ENCODE measurements at regions not wholly inside any gene's neighbourhood (a gene's known extent, or its start where the extent isn't known, plus 50 kb on each side); places are given as distances from the start of the nearest gene placed in this dataset.
A peak's percentile ranks its signal among the peaks of the same experiment; 100 is the strongest.

GRCh38 chr10:9009505-9009904, 955.0 kb downstream of the GATA3 start:
- H3K36me3 ChIP-seq (ENCODE audit: control insufficient read depth in 2 of 2, extremely low read depth in 1 of 2, insufficient read depth in 2 of 2, low read length in 2 of 2) = no peaks in the 10 kb centered on the region
- peak overlapping the region; percentile 38 for H2AFZ ChIP-seq (ENCODE audit: control insufficient read depth, low read length)
- dilution Hi-C loops (cut with MboI; ENCODE audit: extremely low pct_ligation_motif_present, low sequenced_read_pairs) = no loop called here
- H3K4me1 ChIP-seq (ENCODE audit: control insufficient read depth, extremely low read depth, insufficient read depth, low read length) = peaks cover 36% of the 10 kb centered on the region
- no peak overlapping the region for H3K9ac ChIP-seq (ENCODE audit: control insufficient read depth, extremely low read depth, insufficient read depth, low read length)
- H3K79me2 ChIP-seq (ENCODE audit: control insufficient read depth, insufficient read depth, low read length) = no peaks in the 10 kb centered on the region
- no peaks in the 10 kb centered on the region for H4K20me1 ChIP-seq (ENCODE audit: control insufficient read depth, extremely low read depth, insufficient read depth, low read length)
- TF ChIP-seq CTCF (optimal IDR thresholded peaks at IDR 0.05 in 1 of 3, IDR thresholded peaks at IDR 0.05 in 1 of 3, conservative IDR thresholded peaks at IDR 0.05 in 1 of 3; ENCODE audit: extremely low read depth in 1 of 3, insufficient read depth in 2 of 3, low read length in 3 of 3) (no peak), EZH2 (IDR thresholded peaks at IDR 0.05; ENCODE audit: low read length) (no peak)
- no peaks in the 10 kb centered on the region for H3K9me3 ChIP-seq (ENCODE audit: control insufficient read depth, low read depth, low read length)
- no peak overlapping the region for H3K4me2 ChIP-seq (ENCODE audit: control insufficient read depth, extremely low read depth, insufficient read depth, low read depth, low read length)
- FAIRE-seq = peak; percentile 43
- H3K27ac ChIP-seq (ENCODE audit: control insufficient read depth, insufficient read depth, low read length) = peak overlapping the region; percentile 18
- no peaks in the 10 kb centered on the region for H3K27me3 ChIP-seq (ENCODE audit: control insufficient read depth, extremely low read depth, insufficient read depth, low read length)
- H3K4me3 ChIP-seq (ENCODE audit: control insufficient read depth in 2 of 3, extremely low read depth in 1 of 3, insufficient read depth in 2 of 3, low read depth in 1 of 3, low read length in 3 of 3) = no peak overlapping the region
- peak; percentile 32 for DNase-seq (ENCODE audit: low read depth, low spot score)
- H3K9me1 ChIP-seq (ENCODE audit: control insufficient read depth, extremely low read depth, insufficient read depth, low read length) = no peaks in the 10 kb centered on the region

DNA sequence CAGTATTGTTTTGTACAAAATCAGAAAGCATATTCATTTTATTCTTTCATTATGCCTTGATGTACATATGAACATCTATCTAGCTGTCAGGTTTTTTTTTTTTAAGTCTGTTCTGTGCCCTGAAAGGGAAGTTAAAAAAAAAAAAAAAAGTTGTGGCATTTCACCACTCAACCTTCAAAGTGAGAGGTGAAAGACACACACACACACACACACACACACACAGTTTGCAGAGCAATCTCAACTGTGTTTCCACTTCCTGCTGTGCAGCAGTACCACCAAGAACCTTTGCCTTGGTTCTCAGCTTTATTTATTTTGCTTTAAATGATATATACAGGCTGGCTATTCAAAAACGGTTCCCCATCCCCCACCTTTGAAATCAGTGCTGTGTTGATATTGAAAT, 955.6 kb downstream of the GATA3 start:
- no peaks in the 10 kb centered on the region for H3K9me3 ChIP-seq (ENCODE audit: control insufficient read depth, low read depth, low read length)
- H3K4me3 ChIP-seq (ENCODE audit: control insufficient read depth in 2 of 3, extremely low read depth in 1 of 3, insufficient read depth in 2 of 3, low read depth in 1 of 3, low read length in 3 of 3) = no peak overlapping the region
- DNase-seq (ENCODE audit: low read depth, low spot score) (no peak), FAIRE-seq (no peak)
- H4K20me1 ChIP-seq (ENCODE audit: control insufficient read depth, extremely low read depth, insufficient read depth, low read length) = no peaks in the 10 kb centered on the region
- H3K27ac ChIP-seq (ENCODE audit: control insufficient read depth, insufficient read depth, low read length) = peak overlapping the region; percentile 41
- H3K4me2 ChIP-seq (ENCODE audit: control insufficient read depth, extremely low read depth, insufficient read depth, low read depth, low read length) = no peak overlapping the region
- no peaks in the 10 kb centered on the region for H3K27me3 ChIP-seq (ENCODE audit: control insufficient read depth, extremely low read depth, insufficient read depth, low read length)
- no peak overlapping the region for H2AFZ ChIP-seq (ENCODE audit: control insufficient read depth, low read length)
- H3K79me2 ChIP-seq (ENCODE audit: control insufficient read depth, insufficient read depth, low read length) = no peaks in the 10 kb centered on the region
- dilution Hi-C loops (cut with MboI; ENCODE audit: extremely low pct_ligation_motif_present, low sequenced_read_pairs) = no loop called here
- no peak overlapping the region for H3K9ac ChIP-seq (ENCODE audit: control insufficient read depth, extremely low read depth, insufficient read depth, low read length)
- H3K36me3 ChIP-seq (ENCODE audit: control insufficient read depth in 2 of 2, extremely low read depth in 1 of 2, insufficient read depth in 2 of 2, low read length in 2 of 2) = no peaks in the 10 kb centered on the region
- TF ChIP-seq EZH2 (IDR thresholded peaks at IDR 0.05; ENCODE audit: low read length) (no peak), CTCF (optimal IDR thresholded peaks at IDR 0.05 in 1 of 3, IDR thresholded peaks at IDR 0.05 in 1 of 3, conservative IDR thresholded peaks at IDR 0.05 in 1 of 3; ENCODE audit: extremely low read depth in 1 of 3, insufficient read depth in 2 of 3, low read length in 3 of 3) (no peak)
- H3K4me1 ChIP-seq (ENCODE audit: control insufficient read depth, extremely low read depth, insufficient read depth, low read length) = peaks cover 36% of the 10 kb centered on the region
- no peaks in the 10 kb centered on the region for H3K9me1 ChIP-seq (ENCODE audit: control insufficient read depth, extremely low read depth, insufficient read depth, low read length)
